ACHN (cell line): ENCODE measurements at regions not wholly inside any gene's neighbourhood (a gene's known extent, or its start where the extent isn't known, plus 50 kb on each side); places are given as distances from the start of the nearest gene placed in this dataset.

Experiments used
- DNase-seq: peaks from one replicate; pipeline ENCODE4 v3.0.0-alpha.2; 2015
- in situ Hi-C: cut with HindIII; loops from 2 replicates; pipeline ENCODE4 v1.10.0; 2017; ENCODE audit warnings: low sequenced_read_pairs, low pct_ligation_motif_present, low pct_unique_long_range_greater_than_20kb

- DNase-seq = no peak
- in situ Hi-C loops = no loop called here
These were observed 63.3 kb upstream of the DAPK1 start for GRCh38 chr9:87434366-87434765.

- in situ Hi-C loops = no loop called here
- no peak for DNase-seq
These were observed 62.3 kb upstream of the DAPK1 start for GRCh38 chr9:87435189-87435880.

- in situ Hi-C loops = no loop called here
- DNase-seq = no peak
These were observed 61.0 kb upstream of the DAPK1 start for GRCh38 chr9:87436716-87437115.

- no peak for DNase-seq
- in situ Hi-C loops = no loop called here
These were observed 59.7 kb upstream of the DAPK1 start for GRCh38 chr9:87437966-87438365.

- DNase-seq = no peak
- in situ Hi-C loops = no loop called here
These were observed 56.4 kb upstream of the DAPK1 start for GRCh38 chr9:87441251-87441650.

- DNase-seq = no peak
- in situ Hi-C loops = no loop called here
These were observed 55.2 kb upstream of the DAPK1 start for GRCh38 chr9:87442451-87442850.

GRCh38 chr9:87443006-87443405, 54.7 kb upstream of the DAPK1 start:
- DNase-seq = no peak
- in situ Hi-C loops = no loop called here

GRCh38 chr9:87443461-87443860, 54.2 kb upstream of the DAPK1 start:
- DNase-seq = no peak
- in situ Hi-C loops = no loop called here

- no peak for DNase-seq
- in situ Hi-C loops = no loop called here
These were observed 52.0 kb upstream of the DAPK1 start for GRCh38 chr9:87445646-87446045.

- no peak for DNase-seq
- in situ Hi-C loops = no loop called here
These were observed 51.1 kb upstream of the DAPK1 start for GRCh38 chr9:87446527-87446926.

GRCh38 chr9:87447547-87448432, 49.9 kb upstream of the DAPK1 start:
- no peak for DNase-seq
- in situ Hi-C loops = no loop called here
